ENCODE measurements at regions not wholly inside any gene's neighbourhood (a gene's known extent, or its start where the extent isn't known, plus 50 kb on each side); places are given as distances from the start of the nearest gene placed in this dataset.

- TF ChIP-seq CTCF (IDR thresholded peaks at IDR 0.05): no peak
- TF ChIP-seq POLR2A (IDR thresholded peaks at IDR 0.05): no peak
These were observed 111.9 kb upstream of the NRBF2 start for GRCh38 chr10:63021225-63021624.

Measured in esophagus squamous epithelium (tissue), 4 donors.